Subcutaneous abdominal adipose tissue (tissue), 5 donors: ENCODE measurements at regions not wholly inside any gene's neighbourhood (a gene's known extent, or its start where the extent isn't known, plus 50 kb on each side); places are given as distances from the start of the nearest gene placed in this dataset.

Source experiments
- H3K27ac ChIP-seq: one replicate; pipeline ENCODE4 v1.7.0; 2013; ENCODE audit warnings: low read depth, mild to moderate bottlenecking, inconsistent platforms, low read length, moderate library complexity
- H3K27me3 ChIP-seq, 5 donors: one replicate each; pipeline ENCODE4 v1.7.0; 2013; ENCODE audit warnings: low read length in 5 of 5, inconsistent platforms in 1 of 5; ENCODE audit not compliant: control insufficient read depth in 5 of 5, insufficient read depth in 4 of 5
- H3K36me3 ChIP-seq, 5 donors: one replicate each; pipeline ENCODE4 v1.7.0; 2013; ENCODE audit warnings: low read length in 5 of 5; ENCODE audit not compliant: control insufficient read depth in 5 of 5, insufficient read depth in 5 of 5
- H3K4me1 ChIP-seq, 5 donors: one replicate each; pipeline ENCODE4 v1.7.0; 2013; ENCODE audit warnings: low read length in 5 of 5, mild to moderate bottlenecking in 3 of 5, moderate library complexity in 1 of 5; ENCODE audit not compliant: control insufficient read depth in 5 of 5, insufficient read depth in 5 of 5
- H3K4me3 ChIP-seq, 5 donors: one replicate each; pipeline ENCODE4 v1.7.0; 2013; ENCODE audit warnings: low read length in 5 of 5, low read depth in 1 of 5
- H3K9ac ChIP-seq, 5 donors: one replicate each; pipeline ENCODE4 v1.7.0; 2013; ENCODE audit warnings: low read length in 5 of 5, mild to moderate bottlenecking in 4 of 5, moderate library complexity in 3 of 5
- H3K9me3 ChIP-seq, 5 donors: one replicate each; pipeline ENCODE4 v1.7.0; 2013; ENCODE audit warnings: low read length in 5 of 5; ENCODE audit not compliant: control insufficient read depth in 5 of 5
- donor health status: healthy.
- donor health status: healthy.
- donor health status: healthy.
- donor health status: healthy.
- donor health status: healthy.

- H3K4me1 ChIP-seq: no peaks in the 10 kb centered on the region
- H3K36me3 ChIP-seq: no peaks in the 10 kb centered on the region
- peaks cover 0 to 2% (median 0%) of the 10 kb centered on the region in 5 donors for H3K9me3 ChIP-seq
- no peak overlapping the region for H3K4me3 ChIP-seq
- no peak overlapping the region for H3K27ac ChIP-seq
- H3K9ac ChIP-seq: no peak overlapping the region
- H3K27me3 ChIP-seq: no peaks in the 10 kb centered on the region
These were observed 307.4 kb upstream of the DPPA4 start for GRCh38 chr3:109644746-109645145.

- H3K27ac ChIP-seq: no peak overlapping the region
- no peak overlapping the region for H3K4me3 ChIP-seq
- H3K9me3 ChIP-seq: peaks cover 0 to 2% (median 0%) of the 10 kb centered on the region in 5 donors
- no peaks in the 10 kb centered on the region for H3K4me1 ChIP-seq
- H3K27me3 ChIP-seq: no peaks in the 10 kb centered on the region
- no peaks in the 10 kb centered on the region for H3K36me3 ChIP-seq
- H3K9ac ChIP-seq: no peak overlapping the region
These were observed 310.7 kb upstream of the DPPA4 start for GRCh38 chr3:109648027-109648426.

GRCh38 chr3:109656225-109656624 lies 318.9 kb upstream of the DPPA4 start:
- Histone ChIP-seq H3K4me3 (no peak overlapping the region), H3K27me3 (no peaks in the 10 kb centered on the region), H3K4me1 (no peaks in the 10 kb centered on the region), H3K27ac (no peak overlapping the region), H3K9ac (no peak overlapping the region), H3K36me3 (no peaks in the 10 kb centered on the region), H3K9me3 (peaks cover 0 to 9% (median 4%) of the 10 kb centered on the region in 5 donors)

- H3K4me1 ChIP-seq: no peaks in the 10 kb centered on the region
- H3K4me3 ChIP-seq: no peak overlapping the region
- no peaks in the 10 kb centered on the region for H3K36me3 ChIP-seq
- H3K9ac ChIP-seq: no peak overlapping the region
- no peak overlapping the region for H3K27ac ChIP-seq
- H3K9me3 ChIP-seq: no peaks in the 10 kb centered on the region
- no peaks in the 10 kb centered on the region for H3K27me3 ChIP-seq
These were observed 341.3 kb upstream of the DPPA4 start for GRCh38 chr3:109678600-109678999.

- Histone ChIP-seq H3K4me3 (no peak overlapping the region), H3K4me1 (no peaks in the 10 kb centered on the region), H3K9me3 (no peaks in the 10 kb centered on the region), H3K27me3 (no peaks in the 10 kb centered on the region), H3K36me3 (no peaks in the 10 kb centered on the region), H3K9ac (no peak overlapping the region), H3K27ac (no peak overlapping the region)
These were observed 342.3 kb upstream of the DPPA4 start for GRCh38 chr3:109679664-109680063.

GRCh38 chr3:109683746-109684145 lies 346.4 kb upstream of the DPPA4 start:
- no peaks in the 10 kb centered on the region for H3K36me3 ChIP-seq
- H3K27ac ChIP-seq: no peak overlapping the region
- H3K4me1 ChIP-seq: peaks cover 0 to 9% (median 0%) of the 10 kb centered on the region in 5 donors
- no peaks in the 10 kb centered on the region for H3K27me3 ChIP-seq
- no peak overlapping the region for H3K9ac ChIP-seq
- no peaks in the 10 kb centered on the region for H3K9me3 ChIP-seq
- H3K4me3 ChIP-seq: no peak overlapping the region

GRCh38 chr3:109685084-109686079 lies 348.0 kb upstream of the DPPA4 start:
- Histone ChIP-seq H3K27ac (no peak overlapping the region), H3K9ac (no peak overlapping the region), H3K9me3 (peaks cover 0 to under 1% (median 0%) of the 10 kb centered on the region in 5 donors), H3K36me3 (no peaks in the 10 kb centered on the region), H3K4me1 (peaks cover 0 to 9% (median 0%) of the 10 kb centered on the region in 5 donors), H3K4me3 (no peak overlapping the region), H3K27me3 (no peaks in the 10 kb centered on the region)

GRCh38 chr3:109687626-109688025 lies 350.3 kb upstream of the DPPA4 start:
- peaks cover 0 to 7% (median under 1%) of the 10 kb centered on the region in 5 donors for H3K9me3 ChIP-seq
- peaks cover 0 to 9% (median 0%) of the 10 kb centered on the region in 5 donors for H3K4me1 ChIP-seq
- H3K36me3 ChIP-seq: no peaks in the 10 kb centered on the region
- H3K9ac ChIP-seq: no peak overlapping the region
- H3K27ac ChIP-seq: no peak overlapping the region
- no peaks in the 10 kb centered on the region for H3K27me3 ChIP-seq
- H3K4me3 ChIP-seq: no peak overlapping the region

- peaks cover 3 to 17% (median 10%) of the 10 kb centered on the region in 5 donors for H3K9me3 ChIP-seq
- H3K27ac ChIP-seq: no peak overlapping the region
- no peak overlapping the region for H3K9ac ChIP-seq
- no peak overlapping the region for H3K4me3 ChIP-seq
- no peaks in the 10 kb centered on the region for H3K36me3 ChIP-seq
- no peaks in the 10 kb centered on the region for H3K4me1 ChIP-seq
- peaks cover 0 to 2% (median 0%) of the 10 kb centered on the region in 5 donors for H3K27me3 ChIP-seq
These were observed 359.6 kb upstream of the DPPA4 start for GRCh38 chr3:109696932-109697331.

GRCh38 chr3:109702252-109702651 lies 364.9 kb upstream of the DPPA4 start:
- Histone ChIP-seq H3K27me3 (no peaks in the 10 kb centered on the region), H3K4me3 (no peak overlapping the region), H3K27ac (no peak overlapping the region), H3K4me1 (no peaks in the 10 kb centered on the region), H3K9me3 (peaks cover 0 to 4% (median 0%) of the 10 kb centered on the region in 5 donors), H3K36me3 (no peaks in the 10 kb centered on the region), H3K9ac (no peak overlapping the region)
